HG03457 (cell line): ENCODE measurements at regions not wholly inside any gene's neighbourhood (a gene's known extent, or its start where the extent isn't known, plus 50 kb on each side); places are given as distances from the start of the nearest gene placed in this dataset.

Source experiments
- ATAC-seq: cut with Tn5 transposase; IDR thresholded peaks from one replicate; pipeline ENCODE4 v1.9.1; 2021; ENCODE audit warnings: moderate number of reproducible peaks; ENCODE audit not compliant: unreplicated experiment

- ATAC-seq = no peak
Measured at GRCh38 chr14:96931751-96932150, 134.6 kb downstream of the VRK1 start.

GRCh38 chr14:96934638-96935330 lies 137.6 kb downstream of the VRK1 start:
- ATAC-seq = no peak

GRCh38 chr14:96938946-96939345 lies 141.8 kb downstream of the VRK1 start:
- no peak for ATAC-seq

- no peak for ATAC-seq
Measured at GRCh38 chr14:96940009-96940408, 142.8 kb downstream of the VRK1 start.

- no peak for ATAC-seq
Measured at GRCh38 chr14:96944297-96944696, 147.1 kb downstream of the VRK1 start.

GRCh38 chr14:96945721-96946120 lies 148.5 kb downstream of the VRK1 start:
- ATAC-seq = no peak

GRCh38 chr14:96949594-96949993 lies 152.4 kb downstream of the VRK1 start:
- no peak for ATAC-seq

- ATAC-seq = no peak
Measured at GRCh38 chr14:96951511-96951910, 154.3 kb downstream of the VRK1 start.

- ATAC-seq = no peak
Measured at GRCh38 chr14:96953087-96953874, 156.1 kb downstream of the VRK1 start.

GRCh38 chr14:96953875-96954185 lies 156.6 kb downstream of the VRK1 start:
- ATAC-seq = no peak

- ATAC-seq = no peak
Measured at GRCh38 chr14:96956464-96957239, 159.5 kb downstream of the VRK1 start.

GRCh38 chr14:96958057-96958456 lies 160.9 kb downstream of the VRK1 start:
- ATAC-seq = no peak

- no peak for ATAC-seq
Measured at GRCh38 chr14:96959992-96960391, 162.8 kb downstream of the VRK1 start.

GRCh38 chr14:96960598-96961116 lies 163.5 kb downstream of the VRK1 start:
- no peak for ATAC-seq

GRCh38 chr14:96961895-96962294 lies 164.7 kb downstream of the VRK1 start:
- no peak for ATAC-seq

GRCh38 chr14:96962337-96962736 lies 165.2 kb downstream of the VRK1 start:
- no peak for ATAC-seq

- ATAC-seq = no peak
Measured at GRCh38 chr14:96964726-96965415, 167.7 kb downstream of the VRK1 start.

- no peak for ATAC-seq
Measured at GRCh38 chr14:96965885-96966595, 168.9 kb downstream of the VRK1 start.

- ATAC-seq = no peak
Measured at GRCh38 chr14:96975116-96975515, 177.9 kb downstream of the VRK1 start.

GRCh38 chr14:96978525-96979272 lies 181.5 kb downstream of the VRK1 start:
- ATAC-seq = no peak
